GM06990 (cell line): ENCODE measurements at regions not wholly inside any gene's neighbourhood (a gene's known extent, or its start where the extent isn't known, plus 50 kb on each side); places are given as distances from the start of the nearest gene placed in this dataset.

Source experiments
- DNase-seq: peaks from one replicate; pipeline ENCODE4 v3.0.0-alpha.2; 2011; ENCODE audit not compliant: insufficient read length; ENCODE audit errors: extremely low read depth
- H3K27me3 ChIP-seq: replicated peaks from 2 replicates; pipeline ENCODE4 v1.6.0; 2011; ENCODE audit warnings: low read length; ENCODE audit not compliant: control insufficient read depth, insufficient read depth
- H3K36me3 ChIP-seq: 2 replicates; pipeline ENCODE4 v1.5.1; 2011; ENCODE audit warnings: low read length; ENCODE audit not compliant: control insufficient read depth, insufficient read depth
- H3K4me3 ChIP-seq: replicated peaks from 2 replicates; pipeline ENCODE4 v1.5.1; 2011; ENCODE audit warnings: low read depth, mild to moderate bottlenecking, control low read depth, low read length
- CTCF ChIP-seq: IDR thresholded peaks from 2 replicates; pipeline ENCODE4 v1.5.1; 2011; ENCODE audit warnings: low read length, control low read depth, mild to moderate bottlenecking, inconsistent platforms; ENCODE audit not compliant: insufficient read depth, poor library complexity, severe bottlenecking

GRCh38 chr6:169845426-169846285 lies 94.2 kb downstream of the ERMARD start:
- peaks cover 1% of the 10 kb centered on the region; the same call in 1 of the 2 replicates for H3K27me3 ChIP-seq
- no peak for TF ChIP-seq CTCF
- no peak overlapping the region for H3K4me3 ChIP-seq
- DNase-seq = no peak
- no peaks in the 10 kb centered on the region for H3K36me3 ChIP-seq

DNA sequence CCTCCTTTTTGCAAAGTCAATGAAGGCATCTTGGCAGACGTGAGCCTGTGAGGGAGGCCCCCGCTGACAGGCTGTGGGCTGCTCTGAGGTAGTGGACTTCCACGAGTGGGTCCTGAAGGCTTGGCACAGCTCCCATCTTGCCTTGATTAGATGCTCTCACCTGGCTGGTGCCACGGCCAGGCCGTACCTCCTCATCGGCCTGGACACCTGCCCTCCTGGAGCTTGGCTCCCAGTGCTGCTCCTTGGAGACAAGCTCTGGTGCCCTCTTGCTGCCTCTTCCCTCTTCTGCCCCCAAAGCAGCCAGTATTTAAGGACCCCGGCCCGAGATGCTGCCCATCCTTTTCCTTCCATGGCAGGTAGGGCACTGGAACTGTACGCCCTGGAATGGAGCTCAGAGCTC lies 93.5 kb downstream of the ERMARD start:
- no peak for TF ChIP-seq CTCF
- DNase-seq = no peak
- H3K4me3 ChIP-seq = no peak overlapping the region

GRCh38 chr6:169843991-169844390 lies 92.6 kb downstream of the ERMARD start:
- no peak for DNase-seq
- Histone ChIP-seq H3K27me3 (peaks cover 1% of the 10 kb centered on the region; the same call in 1 of the 2 replicates), H3K36me3 (no peaks in the 10 kb centered on the region), H3K4me3 (no peak overlapping the region)
- no peak for TF ChIP-seq CTCF

More for the DNA sequence above, 93.5 kb downstream of the ERMARD start:
- no peaks in the 10 kb centered on the region for H3K36me3 ChIP-seq
- peaks cover 1% of the 10 kb centered on the region; the same call in 1 of the 2 replicates for H3K27me3 ChIP-seq

- no peaks in the 10 kb centered on the region for H3K36me3 ChIP-seq
- DNase-seq = no peak
- H3K27me3 ChIP-seq = peaks cover 1% of the 10 kb centered on the region; the same call in 1 of the 2 replicates
- no peak overlapping the region for H3K4me3 ChIP-seq
- no peak for TF ChIP-seq CTCF
Observed at GRCh38 chr6:169843110-169843509, 91.7 kb downstream of the ERMARD start.

GRCh38 chr6:169841907-169842606 lies 90.6 kb downstream of the ERMARD start:
- no peaks in the 10 kb centered on the region for H3K36me3 ChIP-seq
- DNase-seq = no peak
- peaks cover 1% of the 10 kb centered on the region; the same call in 1 of the 2 replicates for H3K27me3 ChIP-seq
- no peak overlapping the region for H3K4me3 ChIP-seq
- no peak for TF ChIP-seq CTCF
